ENCODE measurements at regions not wholly inside any gene's neighbourhood (a gene's known extent, or its start where the extent isn't known, plus 50 kb on each side); places are given as distances from the start of the nearest gene placed in this dataset.

- H3K4me2 ChIP-seq (ENCODE audit: low read length), result peak overlapping the region; percentile 77
- peaks cover 16% of the 10 kb centered on the region for H3K4me1 ChIP-seq (ENCODE audit: low read length)
- no peaks in the 10 kb centered on the region for H3K36me3 ChIP-seq (replicated peaks; ENCODE audit: low read depth, low read length)
- no peak overlapping the region for H3K9ac ChIP-seq (ENCODE audit: low read length)
- H3K27me3 ChIP-seq (ENCODE audit: low read depth, low read length), result peaks cover 33% of the 10 kb centered on the region
- H3K4me3 ChIP-seq (ENCODE audit: low read length), result peak overlapping the region; percentile 61
- no peaks in the 10 kb centered on the region for H4K20me1 ChIP-seq (ENCODE audit: insufficient read depth, low read length)
- no peak overlapping the region for H2AFZ ChIP-seq (ENCODE audit: low read depth, low read length)
- H3K79me2 ChIP-seq (ENCODE audit: low read length), result no peaks in the 10 kb centered on the region
- TF ChIP-seq CTCF (IDR thresholded peaks at IDR 0.05; ENCODE audit: low read depth, low read length), result no peak
- no peak for TF ChIP-seq EZH2phosphoT487 (IDR thresholded peaks at IDR 0.05; ENCODE audit: low read depth)
- H3K9me3 ChIP-seq (ENCODE audit: insufficient read depth, low read length), result no peaks in the 10 kb centered on the region
- no peak overlapping the region for H3K27ac ChIP-seq (ENCODE audit: low read length)
Measured at GRCh38 chr15:99443056-99443756, 122.6 kb upstream of the MEF2A start.

- Histone ChIP-seq H3K27ac (ENCODE audit: low read length) (no peak overlapping the region), H3K4me2 (ENCODE audit: low read length) (no peak overlapping the region), H2AFZ (ENCODE audit: low read depth, low read length) (no peak overlapping the region)
Measured at GRCh38 chr15:99443768-99444446, 121.9 kb upstream of the MEF2A start.

GRCh38 chr15:99445272-99445850 lies 120.4 kb upstream of the MEF2A start:
- Histone ChIP-seq H3K27ac (ENCODE audit: low read length) (no peak overlapping the region), H3K27me3 (ENCODE audit: low read depth, low read length) (peaks cover 35% of the 10 kb centered on the region), H2AFZ (ENCODE audit: low read depth, low read length) (no peak overlapping the region), H3K4me3 (ENCODE audit: low read length) (no peak overlapping the region), H3K4me2 (ENCODE audit: low read length) (no peak overlapping the region), H3K79me2 (ENCODE audit: low read length) (no peaks in the 10 kb centered on the region), H3K9me3 (ENCODE audit: insufficient read depth, low read length) (no peaks in the 10 kb centered on the region), H3K9ac (ENCODE audit: low read length) (no peak overlapping the region), H3K4me1 (ENCODE audit: low read length) (peaks cover 16% of the 10 kb centered on the region), H4K20me1 (ENCODE audit: insufficient read depth, low read length) (no peaks in the 10 kb centered on the region), H3K36me3 (replicated peaks; ENCODE audit: low read depth, low read length) (no peaks in the 10 kb centered on the region)
- no peak for TF ChIP-seq CTCF (IDR thresholded peaks at IDR 0.05; ENCODE audit: low read depth, low read length)
- TF ChIP-seq EZH2phosphoT487 (IDR thresholded peaks at IDR 0.05; ENCODE audit: low read depth), result no peak

More at GRCh38 chr15:99443768-99444446, 121.9 kb upstream of the MEF2A start:
- Histone ChIP-seq H4K20me1 (ENCODE audit: insufficient read depth, low read length) (no peaks in the 10 kb centered on the region), H3K9ac (ENCODE audit: low read length) (no peak overlapping the region), H3K4me3 (ENCODE audit: low read length) (no peak overlapping the region), H3K27me3 (ENCODE audit: low read depth, low read length) (peaks cover 33% of the 10 kb centered on the region), H3K36me3 (replicated peaks; ENCODE audit: low read depth, low read length) (no peaks in the 10 kb centered on the region), H3K9me3 (ENCODE audit: insufficient read depth, low read length) (no peaks in the 10 kb centered on the region), H3K4me1 (ENCODE audit: low read length) (peaks cover 16% of the 10 kb centered on the region), H3K79me2 (ENCODE audit: low read length) (no peaks in the 10 kb centered on the region)
- TF ChIP-seq CTCF (IDR thresholded peaks at IDR 0.05; ENCODE audit: low read depth, low read length), result no peak
- TF ChIP-seq EZH2phosphoT487 (IDR thresholded peaks at IDR 0.05; ENCODE audit: low read depth), result no peak
